GM12892 (cell line): ENCODE measurements at regions not wholly inside any gene's neighbourhood (a gene's known extent, or its start where the extent isn't known, plus 50 kb on each side); places are given as distances from the start of the nearest gene placed in this dataset.

Source experiments
- POLR2A ChIP-seq: IDR thresholded peaks from 2 replicates; pipeline ENCODE4 v1.6.1; 2011; ENCODE audit warnings: low read depth, low read length, control low read depth
- POLR2AphosphoS5 ChIP-seq: IDR thresholded peaks from 2 replicates; pipeline ENCODE4 v1.6.1; 2011; ENCODE audit warnings: low read depth, low read length, control low read depth
- TAF1 ChIP-seq: IDR thresholded peaks from 2 replicates; pipeline ENCODE4 v1.6.1; 2011; ENCODE audit warnings: low read depth, mild to moderate bottlenecking, control low read depth, low read length, borderline replicate concordance

DNA sequence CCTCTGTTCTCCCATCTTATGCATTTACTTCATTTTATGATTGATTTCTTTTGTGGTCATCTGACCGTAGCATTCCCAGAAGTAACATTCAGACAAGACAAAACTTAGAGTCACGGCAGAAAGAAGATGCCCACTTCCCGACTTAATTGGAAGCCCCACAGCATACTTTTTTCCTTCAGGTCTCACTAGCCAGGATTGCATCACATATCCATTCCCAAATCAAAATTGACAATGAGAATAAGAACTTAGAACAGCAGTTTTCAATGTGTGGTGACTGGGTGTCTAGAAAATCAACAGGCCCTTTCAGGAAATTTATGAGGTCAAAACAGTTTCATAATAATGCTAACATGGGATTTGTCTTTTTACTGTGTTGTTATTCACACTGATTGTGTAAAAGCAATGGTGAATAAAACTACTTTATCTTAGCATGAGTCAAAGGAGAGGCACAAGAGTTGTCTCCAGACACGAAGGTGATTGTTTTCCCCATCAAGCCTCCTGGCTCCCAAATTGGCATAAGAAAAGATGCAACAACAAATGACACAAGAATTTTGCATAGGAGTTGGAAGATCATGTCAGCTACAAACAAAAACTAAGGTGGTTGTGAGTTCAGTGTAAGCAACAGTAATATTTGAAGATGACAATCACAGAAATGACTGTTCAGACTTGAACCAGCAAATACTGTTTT lies 493.9 kb downstream of the HTR7 start:
- TF ChIP-seq POLR2A: no peak
- TF ChIP-seq TAF1: no peak
- TF ChIP-seq POLR2AphosphoS5: no peak
